Neural progenitor cell (in vitro differentiated cells): ENCODE measurements at regions not wholly inside any gene's neighbourhood (a gene's known extent, or its start where the extent isn't known, plus 50 kb on each side); places are given as distances from the start of the nearest gene placed in this dataset.

Experiments
- CTCF ChIP-seq: fragments of 200-600 bp; sonication (generic); IDR thresholded peaks from 2 replicates; pipeline ENCODE4 v1.5.1; 2017; ENCODE audit warnings: antibody characterized with exemption, mild to moderate bottlenecking
- EZH2 ChIP-seq: fragments of 200-600 bp; sonication (generic); IDR thresholded peaks from 2 replicates; pipeline ENCODE4 v1.6.1; 2017; ENCODE audit warnings: antibody characterized with exemption, mild to moderate bottlenecking, moderate library complexity
- EZH2phosphoT487 ChIP-seq: fragments of 200-600 bp; sonication (generic); IDR thresholded peaks from 2 replicates; pipeline ENCODE4 v1.6.1; 2017; ENCODE audit warnings: antibody characterized with exemption

DNA sequence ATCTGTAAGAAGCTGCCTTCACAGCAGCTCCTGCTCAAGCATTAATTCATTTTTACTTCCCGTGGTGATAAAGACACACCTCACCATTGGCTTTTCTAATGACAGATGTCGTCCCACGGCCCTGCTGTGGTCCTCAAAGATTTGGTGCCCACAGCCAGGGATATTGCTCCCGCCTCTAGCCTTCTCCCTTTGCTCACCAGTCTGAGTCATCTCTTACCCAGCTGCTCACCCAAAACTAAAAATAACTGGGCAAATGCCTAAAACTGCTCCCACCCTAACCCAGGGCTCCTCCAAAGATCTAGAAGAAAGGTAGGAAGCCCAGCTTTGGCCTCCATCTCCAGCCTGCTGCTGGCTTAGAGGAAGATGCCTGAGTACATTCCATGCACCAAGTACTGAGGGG, 371.1 kb upstream of the ZNF507 start:
- no peak for TF ChIP-seq CTCF
- TF ChIP-seq EZH2phosphoT487: no peak
- TF ChIP-seq EZH2: no peak
